A549 (cell line): ENCODE measurements at regions not wholly inside any gene's neighbourhood (a gene's known extent, or its start where the extent isn't known, plus 50 kb on each side); places are given as distances from the start of the nearest gene placed in this dataset.

Experiments
- ATAC-seq, 2 experiments: fragments of 200-7000 bp in 1 of 2; fragments of >200 bp in 1 of 2; cut with Nextera tagmentation in 1 of 2; cut with Tn5 transposase in 1 of 2; 3 replicates each; pipeline versions ENCODE4 v1.8.0 to v1.9.1; 2018 to 2020; ENCODE audit warnings: mild to moderate bottlenecking in 1 of 2, moderate library complexity in 1 of 2
- CTCF ChIA-PET: fragments of 300-600 bp; sonication (Branson Sonifier 250); formaldehyde crosslinking; extraction: SDS; loops from one replicate; lab custom pipeline; 2021; ENCODE audit warnings: antibody characterized with exemption, inconsistent platforms; lab: Yijun Ruan, JAX
- POLR2A ChIA-PET: fragments of 350-600 bp; formaldehyde crosslinking; extraction: SDS; loops from one replicate; lab custom pipeline; 2021; ENCODE audit warnings: antibody characterized with exemption, inconsistent platforms; lab: Yijun Ruan, JAX
- DNase-seq, 2 experiments: peaks; one replicate each; pipeline versions ENCODE4 v3.0.0 to v3.0.0-alpha.2; 2011 to 2016; ENCODE audit warnings: low read depth in 1 of 2, low spot score in 1 of 2
- FAIRE-seq: peaks from 2 replicates; lab custom pipeline; 2011; peaks lifted over from hg19 to GRCh38; lab: Jason Lieb, UNC
- H3K27ac ChIP-seq, 2 experiments: fragments of >200 bp; sonication (Bioruptor Twin); formaldehyde crosslinking; 3 replicates each; pipeline ENCODE4 v1.5.1; 2016 to 2017
- H3K4me1 ChIP-seq: fragments of >200 bp; sonication (Bioruptor Twin); formaldehyde crosslinking; 3 replicates; pipeline ENCODE4 v1.6.1; 2016
- H3K4me2 ChIP-seq: fragments of >200 bp; sonication (Bioruptor Twin); formaldehyde crosslinking; 3 replicates; pipeline ENCODE4 v1.6.1; 2016
- H3K4me3 ChIP-seq: fragments of >200 bp; sonication (Bioruptor Twin); formaldehyde crosslinking; 3 replicates; pipeline ENCODE4 v1.5.1; 2016
- H3K9me3 ChIP-seq: fragments of >200 bp; sonication (Bioruptor Twin); formaldehyde crosslinking; 3 replicates; pipeline ENCODE4 v1.6.1; 2016
- ATOH8 ChIP-seq: fragments of 250-450 bp; sonication (Bioruptor Pico); IDR thresholded peaks from 2 replicates; pipeline ENCODE4 v1.5.0; 2020; ENCODE audit warnings: low read depth, mild to moderate bottlenecking, moderate library complexity
- BCL3 ChIP-seq: fragments of >200 bp; sonication (Bioruptor Twin); formaldehyde crosslinking; IDR thresholded peaks from 3 replicates; pipeline ENCODE4 v1.6.1; 2016
- CBX2 ChIP-seq: fragments of 200-600 bp; sonication (generic); IDR thresholded peaks from 2 replicates; pipeline ENCODE4 v1.6.1; 2016; ENCODE audit warnings: low read depth, mild to moderate bottlenecking, borderline replicate concordance
- E2F6 ChIP-seq: IDR thresholded peaks from 2 replicates; pipeline ENCODE4 v1.6.1; 2012; ENCODE audit warnings: low read depth, borderline replicate concordance
- EHMT2 ChIP-seq: fragments of 200-600 bp; sonication (generic); IDR thresholded peaks from 2 replicates; pipeline ENCODE4 v1.6.1; 2016; ENCODE audit warnings: antibody characterized with exemption, low read depth, mild to moderate bottlenecking, moderate library complexity
- HES2 ChIP-seq: fragments of >200 bp; sonication (Bioruptor Twin); formaldehyde crosslinking; IDR thresholded peaks from 2 replicates; pipeline ENCODE4 v1.6.1; 2016
- HEYL ChIP-seq: fragments of 250-450 bp; sonication (Bioruptor Pico); IDR thresholded peaks from 2 replicates; pipeline ENCODE4 v1.8.0; 2021; ENCODE audit warnings: mild to moderate bottlenecking, moderate library complexity
- KDM1A ChIP-seq: fragments of 200-600 bp; sonication (generic); IDR thresholded peaks from 2 replicates; pipeline ENCODE4 v1.6.1; 2016; ENCODE audit warnings: low read depth, mild to moderate bottlenecking
- MYC ChIP-seq: IDR thresholded peaks from 2 replicates; pipeline ENCODE4 v1.6.1; 2012; ENCODE audit warnings: mild to moderate bottlenecking, inconsistent platforms, low read length, improper control_type of control experiment, borderline replicate concordance
- NFE2L2 ChIP-seq: fragments of 150-350 bp; conservative IDR thresholded peaks from 2 replicates; pipeline ENCODE4 v1.6.1; 2014; ENCODE audit warnings: low read length
- RAD21 ChIP-seq, 2 experiments: fragments of >200 bp in 1 of 2; sonication (Bioruptor Twin) in 1 of 2; formaldehyde crosslinking in 1 of 2; IDR thresholded peaks in 1 of 2; conservative IDR thresholded peaks in 1 of 2; 2 replicates in 1 of 2; 3 replicates in 1 of 2; pipeline ENCODE4 v1.6.1; 2012 to 2018; ENCODE audit warnings: inconsistent platforms in 1 of 2
- RFX5 ChIP-seq: fragments of 450-650 bp; IDR thresholded peaks from 2 replicates; pipeline ENCODE4 v1.7.1; 2014; ENCODE audit warnings: antibody characterized with exemption, mild to moderate bottlenecking, moderate library complexity
- RNF2 ChIP-seq: fragments of 200-600 bp; sonication (generic); IDR thresholded peaks from 2 replicates; pipeline ENCODE4 v1.6.1; 2016; ENCODE audit warnings: low read depth, mild to moderate bottlenecking, antibody characterized with exemption, moderate library complexity, borderline replicate concordance
- SREBF2 ChIP-seq: fragments of 450-650 bp; IDR thresholded peaks from 2 replicates; pipeline ENCODE4 v1.6.1; 2014; ENCODE audit warnings: mild to moderate bottlenecking, moderate library complexity
- ZC3H11A ChIP-seq: fragments of 450-650 bp; IDR thresholded peaks from 2 replicates; pipeline ENCODE4 v1.6.1; 2014; ENCODE audit warnings: antibody characterized with exemption, mild to moderate bottlenecking
- ZFP36 ChIP-seq: fragments of 450-650 bp; IDR thresholded peaks from 2 replicates; pipeline ENCODE4 v1.6.1; 2014; ENCODE audit warnings: borderline replicate concordance; ENCODE audit not compliant: partially characterized antibody
- WGBS: methylation state at CpG from one replicate; pipeline ENCODE4 v1.1.6; 2017; ENCODE audit errors: missing lambda C conversion rate; 5-methylcytosine and 5-hydroxymethylcytosine counted together

- no peak for TF ChIP-seq MYC
- no peak for TF ChIP-seq KDM1A
- TF ChIP-seq HES2 = no peak
- TF ChIP-seq RFX5 = no peak
- no peak for TF ChIP-seq RAD21 (conservative IDR thresholded peaks at IDR 0.05 in 1 of 2, IDR thresholded peaks at IDR 0.05 in 1 of 2)
- no peak for TF ChIP-seq CBX2
These were observed 60.9 kb upstream of the CLCN4 start (continued) for GRCh38 chrX:10095698-10096432.

- no peak for FAIRE-seq
These were observed 58.5 kb upstream of the CLCN4 start for GRCh38 chrX:10098270-10098713.

GRCh38 chrX:10099411-10099810 is 57.4 kb upstream of the CLCN4 start:
- 73% methylated on average over 5 of the region's 5 CpGs for WGBS
- ChIA-PET POLR2A (no interaction called here), CTCF (interaction anchor here (1.1 kb wide), 1 partner anchor 21 kb away, joined by 5 read pairs; no protein-coding TSS in a partner anchor)
- H3K27ac ChIP-seq = no peak overlapping the region
- H3K4me2 ChIP-seq = no peak overlapping the region
- ATAC-seq (no peak), FAIRE-seq (no peak), DNase-seq (no peak)
- TF ChIP-seq ZC3H11A (no peak), ATOH8 (CRISPR knock-in tag) (no peak)
- no peaks in the 10 kb centered on the region for H3K9me3 ChIP-seq
- no peak overlapping the region for H3K4me3 ChIP-seq
- H3K4me1 ChIP-seq = peaks cover 17% of the 10 kb centered on the region; the same call in 2 of the 3 replicates

More at GRCh38 chrX:10098270-10098713, 58.5 kb upstream of the CLCN4 start:
- CTCF ChIA-PET = interaction anchor here (0.6 to 1.1 kb wide), 2 partner anchors 22 to 110 kb away, joined by 5 to 6 read pairs; no protein-coding TSS in a partner anchor
- no peak overlapping the region for H3K27ac ChIP-seq
- H3K4me2 ChIP-seq = no peak overlapping the region
- TF ChIP-seq ZFP36 (no peak), KDM1A (no peak), EHMT2 (no peak), ZC3H11A (no peak), E2F6 (no peak), HEYL (CRISPR knock-in tag) (no peak), SREBF2 (no peak), RFX5 (no peak), BCL3 (no peak), NFE2L2 (no peak), RNF2 (no peak)
- TF ChIP-seq, all 56 proteins: peak for 0
- 92% methylated on average over 10 of the region's 10 CpGs for WGBS
- ATAC-seq = no peak
- POLR2A ChIA-PET = no interaction called here
- DNase-seq = no peak
- H3K9me3 ChIP-seq = no peaks in the 10 kb centered on the region
- peaks cover 17% of the 10 kb centered on the region; the same call in 2 of the 3 replicates for H3K4me1 ChIP-seq
- H3K4me3 ChIP-seq = no peak overlapping the region

- TF ChIP-seq HES2 (no peak), MYC (no peak)
- DNase-seq (peak in 1 of 2 experiments; percentile 42), FAIRE-seq (no peak), ATAC-seq (peak in 1 of 2 experiments; percentile 73; a peak in 3 of 6 replicates)
- CTCF ChIA-PET = interaction anchor here (1.2 kb wide), 1 partner anchor 18 kb away, joined by 4 read pairs; no protein-coding TSS in a partner anchor
- H3K4me2 ChIP-seq = peak overlapping the region; percentile 28
- POLR2A ChIA-PET = no interaction called here
- H3K4me3 ChIP-seq = no peak overlapping the region
- no peaks in the 10 kb centered on the region for H3K9me3 ChIP-seq
- H3K27ac ChIP-seq = peak overlapping the region in 1 of 2 experiments; percentile 55; a peak in 2 of 6 replicates
- 57% methylated on average over 5 of the region's 5 CpGs for WGBS
- peaks cover 17% of the 10 kb centered on the region; the same call in 2 of the 3 replicates for H3K4me1 ChIP-seq
These were observed 55.5 kb upstream of the CLCN4 start for GRCh38 chrX:10101269-10101668.
